Endothelial cell of umbilical vein (primary cell): ENCODE measurements at regions not wholly inside any gene's neighbourhood (a gene's known extent, or its start where the extent isn't known, plus 50 kb on each side); places are given as distances from the start of the nearest gene placed in this dataset.

ENCODE experiments used
- BruUV-seq: library from RNA; stranded (reverse); fragments of 400-500 nt; replicated peaks from 2 replicates; lab custom pipeline; 2021; lab: Mats Ljungman, UMichigan
- CTCF ChIA-PET: fragments of 300-600, 350-600 bp; sonication (Branson Sonifier 250); formaldehyde crosslinking; loops from one replicate; lab custom pipeline; 2021; ENCODE audit warnings: antibody characterized with exemption, inconsistent platforms; lab: Charles Lee
- POLR2A ChIA-PET: fragments of 300-600, 350-600 bp; sonication (Branson Sonifier 250); formaldehyde crosslinking; loops from one replicate; lab custom pipeline; 2021; ENCODE audit warnings: antibody characterized with exemption, inconsistent platforms; lab: Charles Lee
- DNase-seq: peaks from one replicate; pipeline ENCODE4 v3.0.0-alpha.2; 2011; ENCODE audit warnings: low read depth, low spot score
- FAIRE-seq: peaks from 2 replicates; lab custom pipeline; 2011; peaks lifted over from hg19 to GRCh38; lab: Jason Lieb, UNC
- H2AFZ ChIP-seq: 2 replicates; pipeline ENCODE4 v1.6.0; 2012; ENCODE audit warnings: low read depth, low read length, control low read depth, inconsistent platforms
- H3K27ac ChIP-seq: 2 replicates; pipeline ENCODE4 v1.5.1; 2011; ENCODE audit warnings: low read depth, mild to moderate bottlenecking, control low read depth, low read length, moderate library complexity; ENCODE audit not compliant: insufficient read depth
- H3K27me3 ChIP-seq, 2 experiments: 2 replicates each; pipeline versions ENCODE4 v1.6.0 to v1.6.1; 2011; ENCODE audit warnings: low read length in 2 of 2, mixed read lengths in 1 of 2; ENCODE audit not compliant: control insufficient read depth in 2 of 2, insufficient read depth in 2 of 2
- H3K36me3 ChIP-seq, 2 experiments: 2 replicates in 1 of 2; 3 replicates in 1 of 2; pipeline ENCODE4 v1.5.1; 2011; ENCODE audit warnings: low read length in 2 of 2, mild to moderate bottlenecking in 1 of 2, moderate library complexity in 1 of 2; ENCODE audit not compliant: control insufficient read depth in 2 of 2, insufficient read depth in 2 of 2; ENCODE audit errors: extremely low read depth in 1 of 2
- H3K4me1 ChIP-seq: 3 replicates; pipeline ENCODE4 v1.5.1; 2011; ENCODE audit warnings: mild to moderate bottlenecking, low read length; ENCODE audit not compliant: control insufficient read depth, insufficient read depth; ENCODE audit errors: extremely low read depth
- H3K4me2 ChIP-seq: 2 replicates; pipeline ENCODE4 v1.6.1; 2011; ENCODE audit warnings: low read length, control low read depth, mixed read lengths; ENCODE audit not compliant: insufficient read depth
- H3K4me3 ChIP-seq, 3 experiments: fragments of 200-600 bp in 1 of 3; sonication (generic), shearing (Covaris generic) in 1 of 3; replicated peaks in 1 of 3; 2 replicates each; pipeline ENCODE4 v1.5.1; 2011 to 2016; ENCODE audit warnings: control low read depth in 3 of 3, low read length in 3 of 3, mild to moderate bottlenecking in 2 of 3, inconsistent platforms in 1 of 3, low read depth in 1 of 3, moderate library complexity in 1 of 3; ENCODE audit not compliant: insufficient read depth in 1 of 3
- H3K79me2 ChIP-seq: 2 replicates; pipeline ENCODE4 v1.6.0; 2012; ENCODE audit warnings: low read length, inconsistent platforms; ENCODE audit not compliant: control insufficient read depth, insufficient read depth
- H3K9ac ChIP-seq: replicated peaks from 2 replicates; pipeline ENCODE3; 2011; ENCODE audit warnings: low read length, control low read depth; ENCODE audit not compliant: insufficient read depth; ENCODE audit errors: extremely low read depth
- H3K9me1 ChIP-seq: replicated peaks from 3 replicates; pipeline ENCODE4 v1.6.0; 2011; ENCODE audit warnings: mild to moderate bottlenecking, low read length; ENCODE audit not compliant: control insufficient read depth, insufficient read depth; ENCODE audit errors: extremely low read depth
- H3K9me3 ChIP-seq: replicated peaks from 2 replicates; pipeline ENCODE4 v1.5.1; 2012; ENCODE audit warnings: low read length, inconsistent platforms; ENCODE audit not compliant: control insufficient read depth, insufficient read depth
- H4K20me1 ChIP-seq: replicated peaks from 2 replicates; pipeline ENCODE3; 2011; ENCODE audit warnings: mild to moderate bottlenecking, low read length; ENCODE audit not compliant: control insufficient read depth, insufficient read depth; ENCODE audit errors: extremely low read depth
- EZH2 ChIP-seq: IDR thresholded peaks from 2 replicates; pipeline ENCODE4 v1.6.1; 2012; ENCODE audit warnings: borderline replicate concordance, low read depth, mild to moderate bottlenecking, moderate library complexity, low read length, inconsistent platforms; ENCODE audit not compliant: severe bottlenecking
- FOS ChIP-seq: IDR thresholded peaks from 2 replicates; pipeline ENCODE4 v1.6.1; 2011; ENCODE audit warnings: mild to moderate bottlenecking, low read length, moderate library complexity, borderline replicate concordance; ENCODE audit not compliant: insufficient read depth
- GATA2 ChIP-seq: IDR thresholded peaks from 2 replicates; pipeline ENCODE4 v1.7.0; 2011; ENCODE audit warnings: low read depth, mild to moderate bottlenecking, moderate library complexity, mixed read lengths, low read length; ENCODE audit not compliant: insufficient read length, insufficient read depth
- JUN ChIP-seq: IDR thresholded peaks from 2 replicates; pipeline ENCODE4 v1.6.1; 2011; ENCODE audit warnings: borderline replicate concordance, low read depth; ENCODE audit not compliant: insufficient read length, insufficient read depth
- MAX ChIP-seq: IDR thresholded peaks from 2 replicates; pipeline ENCODE4 v1.6.1; 2011; ENCODE audit not compliant: insufficient read depth, insufficient read length
- MYC ChIP-seq: IDR thresholded peaks from one replicate; pipeline ENCODE4 v1.6.1; 2011; ENCODE audit warnings: mild to moderate bottlenecking, low read depth, low read length
- POLR2A ChIP-seq: IDR thresholded peaks from 2 replicates; pipeline ENCODE4 v1.6.1; 2012; ENCODE audit warnings: low read depth, mild to moderate bottlenecking, control low read depth, low read length
- POLR2AphosphoS5 ChIP-seq: IDR thresholded peaks from 2 replicates; pipeline ENCODE4 v1.6.1; 2012; ENCODE audit warnings: low read depth, mild to moderate bottlenecking, control low read depth, low read length, moderate library complexity; ENCODE audit not compliant: insufficient read depth
- dilution Hi-C: fragments of 300-500 bp; cut with MboI; formaldehyde crosslinking; loops from one replicate; pipeline ENCODE4 v1.15.0; 2019; ENCODE audit warnings: low sequenced_read_pairs; ENCODE audit not compliant: extremely low pct_ligation_motif_present
- intact Hi-C: fragments of 100-400 bp; cut with micrococcal nuclease; formaldehyde crosslinking; loops from one replicate; pipeline ENCODE4 v1.10.0; 2022
- TF ChIP-seq, protein P1 (sequence below), 2 donors: IDR thresholded peaks; 1 replicate in 1 of 2; 2 replicates in 1 of 2; pipeline ENCODE4 v1.5.1; 2011; ENCODE audit warnings: low read length in 2 of 2, mild to moderate bottlenecking in 2 of 2, moderate library complexity in 2 of 2, control low read depth in 1 of 2, inconsistent platforms in 1 of 2, low read depth in 1 of 2; ENCODE audit not compliant: insufficient read depth in 1 of 2; ENCODE audit errors: extremely low read depth in 1 of 2

- H3K79me2 ChIP-seq: no peaks in the 10 kb centered on the region
- no peak overlapping the region for H3K27ac ChIP-seq
- no peak overlapping the region for H3K4me2 ChIP-seq
- H3K9me1 ChIP-seq: no peaks in the 10 kb centered on the region
- intact Hi-C loops (no loop called here), dilution Hi-C loops (no loop called here)
- H3K36me3 ChIP-seq: no peaks in the 10 kb centered on the region
- no peaks in the 10 kb centered on the region for H3K9me3 ChIP-seq
- ChIA-PET POLR2A (no interaction called here), CTCF (no interaction called here)
- no peak for DNase-seq
- TF ChIP-seq, protein P1, sequence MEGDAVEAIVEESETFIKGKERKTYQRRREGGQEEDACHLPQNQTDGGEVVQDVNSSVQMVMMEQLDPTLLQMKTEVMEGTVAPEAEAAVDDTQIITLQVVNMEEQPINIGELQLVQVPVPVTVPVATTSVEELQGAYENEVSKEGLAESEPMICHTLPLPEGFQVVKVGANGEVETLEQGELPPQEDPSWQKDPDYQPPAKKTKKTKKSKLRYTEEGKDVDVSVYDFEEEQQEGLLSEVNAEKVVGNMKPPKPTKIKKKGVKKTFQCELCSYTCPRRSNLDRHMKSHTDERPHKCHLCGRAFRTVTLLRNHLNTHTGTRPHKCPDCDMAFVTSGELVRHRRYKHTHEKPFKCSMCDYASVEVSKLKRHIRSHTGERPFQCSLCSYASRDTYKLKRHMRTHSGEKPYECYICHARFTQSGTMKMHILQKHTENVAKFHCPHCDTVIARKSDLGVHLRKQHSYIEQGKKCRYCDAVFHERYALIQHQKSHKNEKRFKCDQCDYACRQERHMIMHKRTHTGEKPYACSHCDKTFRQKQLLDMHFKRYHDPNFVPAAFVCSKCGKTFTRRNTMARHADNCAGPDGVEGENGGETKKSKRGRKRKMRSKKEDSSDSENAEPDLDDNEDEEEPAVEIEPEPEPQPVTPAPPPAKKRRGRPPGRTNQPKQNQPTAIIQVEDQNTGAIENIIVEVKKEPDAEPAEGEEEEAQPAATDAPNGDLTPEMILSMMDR (IDR thresholded peaks at IDR 0.05; ENCODE audit: extremely low read depth in 1 of 2, insufficient read depth in 1 of 2, low read depth in 1 of 2, low read length in 2 of 2): no peak
- TF ChIP-seq MAX (no peak), EZH2 (no peak), JUN (no peak), POLR2A (no peak), POLR2AphosphoS5 (no peak), MYC (no peak), FOS (no peak), GATA2 (no peak)
- no peak overlapping the region for H3K9ac ChIP-seq
- FAIRE-seq: no peak
- H3K27me3 ChIP-seq: no peaks in the 10 kb centered on the region
- no TSS peak for BruUV-seq
- H3K4me1 ChIP-seq: no peaks in the 10 kb centered on the region
- H2AFZ ChIP-seq: no peak overlapping the region
- no peak overlapping the region for H3K4me3 ChIP-seq
- H4K20me1 ChIP-seq: no peaks in the 10 kb centered on the region
Observed at GRCh38 chr13:73166204-73166603, 107.4 kb downstream of the KLF5 start.
